GM12892 (cell line): ENCODE measurements at regions not wholly inside any gene's neighbourhood (a gene's known extent, or its start where the extent isn't known, plus 50 kb on each side); places are given as distances from the start of the nearest gene placed in this dataset.

ENCODE experiments used
- DNase-seq: peaks from one replicate; pipeline ENCODE4 v3.0.0; 2011; ENCODE audit not compliant: insufficient read length
- FAIRE-seq: peaks from 2 replicates; lab custom pipeline; 2011; peaks lifted over from hg19 to GRCh38; lab: Jason Lieb, UNC
- POLR2A ChIP-seq: IDR thresholded peaks from 2 replicates; pipeline ENCODE4 v1.6.1; 2011; ENCODE audit warnings: low read depth, low read length, control low read depth
- POLR2AphosphoS5 ChIP-seq: IDR thresholded peaks from 2 replicates; pipeline ENCODE4 v1.6.1; 2011; ENCODE audit warnings: low read depth, low read length, control low read depth
- TAF1 ChIP-seq: IDR thresholded peaks from 2 replicates; pipeline ENCODE4 v1.6.1; 2011; ENCODE audit warnings: low read depth, mild to moderate bottlenecking, control low read depth, low read length, borderline replicate concordance

- TF ChIP-seq POLR2AphosphoS5, result no peak
- TF ChIP-seq TAF1, result no peak
- TF ChIP-seq POLR2A, result no peak
- FAIRE-seq, result no peak
Observed at GRCh38 chrX:40298069-40298468, 200.3 kb upstream of the BCOR start.

GRCh38 chrX:40291553-40291952, 193.8 kb upstream of the BCOR start:
- TF ChIP-seq POLR2A (no peak), POLR2AphosphoS5 (no peak)
- no peak for DNase-seq
- FAIRE-seq, result no peak

More at GRCh38 chrX:40298069-40298468, 200.3 kb upstream of the BCOR start:
- DNase-seq, result no peak

- TF ChIP-seq TAF1, result no peak
- TF ChIP-seq POLR2A, result no peak
- TF ChIP-seq POLR2AphosphoS5, result no peak
- FAIRE-seq (no peak), DNase-seq (no peak)
Observed at GRCh38 chrX:40290517-40290916, 192.8 kb upstream of the BCOR start.

GRCh38 chrX:40285876-40286275, 188.1 kb upstream of the BCOR start:
- TF ChIP-seq TAF1 (no peak), POLR2AphosphoS5 (no peak), POLR2A (no peak)
- no peak for FAIRE-seq
- no peak for DNase-seq

- no peak for TF ChIP-seq POLR2A
- TF ChIP-seq TAF1, result no peak
- TF ChIP-seq POLR2AphosphoS5, result no peak
- DNase-seq, result no peak
- FAIRE-seq, result no peak
Observed at GRCh38 chrX:40284852-40285251, 187.1 kb upstream of the BCOR start.

- FAIRE-seq, result peak; percentile 33
- no peak for TF ChIP-seq TAF1
- TF ChIP-seq POLR2AphosphoS5, result no peak
- no peak for TF ChIP-seq POLR2A
- no peak for DNase-seq
Observed at GRCh38 chrX:40283981-40284380, 186.2 kb upstream of the BCOR start.

- TF ChIP-seq POLR2A (no peak), POLR2AphosphoS5 (no peak), TAF1 (no peak)
- FAIRE-seq, result no peak
Observed at GRCh38 chrX:40282946-40283660, 185.3 kb upstream of the BCOR start.

GRCh38 chrX:40282348-40282747, 184.6 kb upstream of the BCOR start:
- FAIRE-seq (no peak), DNase-seq (no peak)
- TF ChIP-seq POLR2A, result no peak
- TF ChIP-seq POLR2AphosphoS5, result no peak
- TF ChIP-seq TAF1, result no peak

More at GRCh38 chrX:40282946-40283660, 185.3 kb upstream of the BCOR start:
- DNase-seq, result no peak

- peak; percentile 53 for FAIRE-seq
Observed at GRCh38 chrX:40281336-40282005, 183.7 kb upstream of the BCOR start.

GRCh38 chrX:40279762-40280161, 182.0 kb upstream of the BCOR start:
- no peak for DNase-seq
- TF ChIP-seq POLR2A (no peak), TAF1 (no peak), POLR2AphosphoS5 (no peak)
- no peak for FAIRE-seq

More at GRCh38 chrX:40281336-40282005, 183.7 kb upstream of the BCOR start:
- DNase-seq, result no peak
- TF ChIP-seq POLR2A, result no peak
- no peak for TF ChIP-seq POLR2AphosphoS5
- no peak for TF ChIP-seq TAF1

- FAIRE-seq, result no peak
- no peak for DNase-seq
- TF ChIP-seq POLR2AphosphoS5 (no peak), TAF1 (no peak), POLR2A (no peak)
Observed at GRCh38 chrX:40279091-40279430, 181.3 kb upstream of the BCOR start.

GRCh38 chrX:40278340-40279090, 180.8 kb upstream of the BCOR start:
- FAIRE-seq, result no peak
- no peak for TF ChIP-seq TAF1
- no peak for DNase-seq
